NCI-H2029 (cell line): ENCODE measurements at regions not wholly inside any gene's neighbourhood (a gene's known extent, or its start where the extent isn't known, plus 50 kb on each side); places are given as distances from the start of the nearest gene placed in this dataset.

ENCODE experiments used
- DNase-seq: peaks from one replicate; lab custom pipeline; 2025; lab: John Stamatoyannopoulos, UW

GRCh38 chr18:43482136-43482535 is 204.8 kb upstream of the SYT4 start:
- DNase-seq = no peak

- DNase-seq = no peak
Measured at GRCh38 chr18:43482600-43482999, 205.3 kb upstream of the SYT4 start.

GRCh38 chr18:43484710-43485109 is 207.4 kb upstream of the SYT4 start:
- no peak for DNase-seq

- DNase-seq = peak; percentile 28
Measured at GRCh38 chr18:43485545-43485963, 208.3 kb upstream of the SYT4 start.

- no peak for DNase-seq
Measured at GRCh38 chr18:43486462-43486861, 209.2 kb upstream of the SYT4 start.

GRCh38 chr18:43501099-43501498 is 223.8 kb upstream of the SYT4 start:
- no peak for DNase-seq

GRCh38 chr18:43506935-43507334 is 229.6 kb upstream of the SYT4 start:
- DNase-seq = no peak

GRCh38 chr18:43507842-43508481 is 230.7 kb upstream of the SYT4 start:
- no peak for DNase-seq

- DNase-seq = no peak
Measured at GRCh38 chr18:43514747-43515146, 237.5 kb upstream of the SYT4 start.

GRCh38 chr18:43515481-43515880 is 238.2 kb upstream of the SYT4 start:
- DNase-seq = no peak

GRCh38 chr18:43524260-43524659 is 247.0 kb upstream of the SYT4 start:
- DNase-seq = no peak

GRCh38 chr18:43525169-43525568 is 247.9 kb upstream of the SYT4 start:
- DNase-seq = no peak

- no peak for DNase-seq
Measured at GRCh38 chr18:43526426-43527145, 249.3 kb upstream of the SYT4 start.

- DNase-seq = no peak
Measured at GRCh38 chr18:43531438-43531837, 254.1 kb upstream of the SYT4 start.

- DNase-seq = no peak
Measured at GRCh38 chr18:43533371-43533770, 256.1 kb upstream of the SYT4 start.

GRCh38 chr18:43534511-43534910 is 257.2 kb upstream of the SYT4 start:
- no peak for DNase-seq

GRCh38 chr18:43539862-43540261 is 262.6 kb upstream of the SYT4 start:
- no peak for DNase-seq

- DNase-seq = no peak
Measured at GRCh38 chr18:43542016-43542415, 264.7 kb upstream of the SYT4 start.

GRCh38 chr18:43543236-43543635 is 265.9 kb upstream of the SYT4 start:
- DNase-seq = no peak

GRCh38 chr18:43547456-43547855 is 270.2 kb upstream of the SYT4 start:
- DNase-seq = no peak

- no peak for DNase-seq
Measured at GRCh38 chr18:43559507-43559906, 282.2 kb upstream of the SYT4 start.

GRCh38 chr18:43563780-43564179 is 286.5 kb upstream of the SYT4 start:
- peak; percentile 3 for DNase-seq

GRCh38 chr18:43570593-43570992 is 293.3 kb upstream of the SYT4 start:
- no peak for DNase-seq
